OCI-LY3 (cell line): ENCODE measurements at regions not wholly inside any gene's neighbourhood (a gene's known extent, or its start where the extent isn't known, plus 50 kb on each side); places are given as distances from the start of the nearest gene placed in this dataset.

Experiments used
- H2AFZ ChIP-seq: fragments of 200-600, 300-600 bp; shearing (Covaris generic); 2 replicates; pipeline ENCODE4 v1.6.0; 2014; ENCODE audit warnings: antibody characterized with exemption, low read depth, low read length
- H3K27ac ChIP-seq: fragments of 200-600, 300-600 bp; sonication (generic); 2 replicates; pipeline ENCODE4 v1.5.1; 2014; ENCODE audit warnings: mild to moderate bottlenecking, low read length, moderate library complexity, mixed read lengths
- H3K27me3 ChIP-seq: fragments of 200-600, 300-600 bp; sonication (generic); 2 replicates; pipeline ENCODE4 v1.6.1; 2014; ENCODE audit warnings: low read depth, low read length, mixed read lengths
- H3K36me3 ChIP-seq: fragments of 200-600, 300-600 bp; sonication (generic); replicated peaks from 2 replicates; pipeline ENCODE3; 2014; ENCODE audit warnings: low read depth, low read length, mixed read lengths
- H3K4me1 ChIP-seq: fragments of 300-600, 200-600 bp; sonication (generic); 2 replicates; pipeline ENCODE4 v1.6.1; 2014; ENCODE audit warnings: low read length, mixed read lengths
- H3K4me2 ChIP-seq: fragments of 200-600, 300-600 bp; sonication (generic); 2 replicates; pipeline ENCODE4 v1.6.1; 2014; ENCODE audit warnings: low read length, mixed read lengths
- H3K4me3 ChIP-seq: fragments of 300-600, 200-600 bp; sonication (generic); 2 replicates; pipeline ENCODE4 v1.5.1; 2014; ENCODE audit warnings: antibody characterized with exemption, mild to moderate bottlenecking, low read length, moderate library complexity
- H3K79me2 ChIP-seq: fragments of 300-600, 200-600 bp; shearing (Covaris generic); 2 replicates; pipeline ENCODE4 v1.6.1; 2014; ENCODE audit warnings: mild to moderate bottlenecking, low read length, mixed read lengths
- H3K9ac ChIP-seq: fragments of 300-600, 200-600 bp; shearing (Covaris generic); 2 replicates; pipeline ENCODE4 v1.6.0; 2014; ENCODE audit warnings: mild to moderate bottlenecking, low read length, moderate library complexity
- H3K9me3 ChIP-seq: fragments of 200-600, 300-600 bp; shearing (Covaris generic); 2 replicates; pipeline ENCODE4 v1.6.1; 2014; ENCODE audit warnings: low read length, mixed read lengths; ENCODE audit not compliant: insufficient read depth
- H4K20me1 ChIP-seq: fragments of 200-600, 300-600 bp; sonication (generic); 2 replicates; pipeline ENCODE4 v1.6.1; 2016; ENCODE audit warnings: low read length, mixed read lengths; ENCODE audit not compliant: insufficient read depth
- EZH2phosphoT487 ChIP-seq: fragments of 200-600 bp; shearing (Covaris generic); IDR thresholded peaks from 2 replicates; pipeline ENCODE4 v1.6.1; 2018; ENCODE audit warnings: antibody characterized with exemption, mixed run types, low read depth
- TF ChIP-seq, protein P1 (sequence below): fragments of 200-600, 300-600 bp; sonication (generic); IDR thresholded peaks from 2 replicates; pipeline ENCODE4 v1.5.1; 2014; ENCODE audit warnings: antibody characterized with exemption, low read length, low read depth

- Histone ChIP-seq H3K27ac (no peak overlapping the region), H3K9me3 (no peaks in the 10 kb centered on the region), H3K36me3 (no peaks in the 10 kb centered on the region), H2AFZ (no peak overlapping the region), H3K27me3 (peaks cover 13% of the 10 kb centered on the region; the same call in 1 of the 2 replicates), H4K20me1 (no peaks in the 10 kb centered on the region), H3K4me3 (no peak overlapping the region), H3K4me2 (no peak overlapping the region), H3K9ac (no peak overlapping the region), H3K4me1 (0 out of 2 replicates have a peak, but pooled peaks cover 3% of the 10 kb centered on the region), H3K79me2 (no peaks in the 10 kb centered on the region)
- TF ChIP-seq EZH2phosphoT487 = no peak
- TF ChIP-seq, protein P1, sequence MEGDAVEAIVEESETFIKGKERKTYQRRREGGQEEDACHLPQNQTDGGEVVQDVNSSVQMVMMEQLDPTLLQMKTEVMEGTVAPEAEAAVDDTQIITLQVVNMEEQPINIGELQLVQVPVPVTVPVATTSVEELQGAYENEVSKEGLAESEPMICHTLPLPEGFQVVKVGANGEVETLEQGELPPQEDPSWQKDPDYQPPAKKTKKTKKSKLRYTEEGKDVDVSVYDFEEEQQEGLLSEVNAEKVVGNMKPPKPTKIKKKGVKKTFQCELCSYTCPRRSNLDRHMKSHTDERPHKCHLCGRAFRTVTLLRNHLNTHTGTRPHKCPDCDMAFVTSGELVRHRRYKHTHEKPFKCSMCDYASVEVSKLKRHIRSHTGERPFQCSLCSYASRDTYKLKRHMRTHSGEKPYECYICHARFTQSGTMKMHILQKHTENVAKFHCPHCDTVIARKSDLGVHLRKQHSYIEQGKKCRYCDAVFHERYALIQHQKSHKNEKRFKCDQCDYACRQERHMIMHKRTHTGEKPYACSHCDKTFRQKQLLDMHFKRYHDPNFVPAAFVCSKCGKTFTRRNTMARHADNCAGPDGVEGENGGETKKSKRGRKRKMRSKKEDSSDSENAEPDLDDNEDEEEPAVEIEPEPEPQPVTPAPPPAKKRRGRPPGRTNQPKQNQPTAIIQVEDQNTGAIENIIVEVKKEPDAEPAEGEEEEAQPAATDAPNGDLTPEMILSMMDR = no peak
Measured at GRCh38 chr6:44676826-44677433, 289.4 kb downstream of the CDC5L start.

DNA sequence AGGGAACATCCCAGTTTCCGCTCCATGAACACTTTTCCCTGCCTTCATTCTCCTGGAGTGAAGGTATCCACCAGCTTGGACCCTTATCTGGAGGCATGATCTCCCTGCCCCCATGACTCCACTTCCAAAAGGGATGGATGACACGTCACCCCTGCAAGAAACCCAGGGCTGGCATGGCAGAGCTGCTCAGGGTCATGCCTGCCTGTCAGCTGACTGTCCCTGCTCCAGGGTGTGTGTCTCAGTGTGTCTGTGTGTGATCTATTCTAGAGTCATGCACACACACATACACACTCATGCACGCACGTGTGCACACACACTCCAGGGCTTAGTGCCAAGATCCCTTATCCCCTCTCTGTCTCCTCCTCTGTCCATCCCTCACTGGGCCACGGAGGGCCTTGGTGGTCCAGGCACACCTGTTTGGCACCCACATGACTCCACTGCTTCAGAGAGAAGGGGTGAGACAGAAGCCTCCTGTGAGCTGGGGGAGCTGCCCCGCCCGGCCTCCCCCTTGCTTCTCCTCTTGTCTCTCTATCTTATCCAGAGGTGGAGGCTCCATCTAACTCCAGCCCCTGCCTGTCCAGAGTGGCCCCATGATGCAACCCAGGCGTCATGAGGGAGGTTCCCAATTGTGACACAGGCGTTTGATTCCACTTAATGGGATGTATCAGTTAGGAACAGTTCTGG is 290.9 kb downstream of the CDC5L start:
- Histone ChIP-seq H3K27ac (no peak overlapping the region), H3K9me3 (no peaks in the 10 kb centered on the region), H4K20me1 (no peaks in the 10 kb centered on the region)

GRCh38 chr6:44679438-44680201 is 292.1 kb downstream of the CDC5L start:
- 0 out of 2 replicates have a peak, but pooled peaks cover 3% of the 10 kb centered on the region for H3K4me1 ChIP-seq

More for the DNA sequence above, 290.9 kb downstream of the CDC5L start:
- H3K79me2 ChIP-seq = no peaks in the 10 kb centered on the region
- no peak overlapping the region for H3K4me2 ChIP-seq
- H3K36me3 ChIP-seq = no peaks in the 10 kb centered on the region
- peaks cover 7% of the 10 kb centered on the region; the same call in 1 of the 2 replicates for H3K27me3 ChIP-seq
- no peak overlapping the region for H3K4me3 ChIP-seq
- H3K9ac ChIP-seq = no peak overlapping the region
- H3K4me1 ChIP-seq = 0 out of 2 replicates have a peak, but pooled peaks cover 3% of the 10 kb centered on the region
- H2AFZ ChIP-seq = no peak overlapping the region
- TF ChIP-seq, protein P1 = no peak
- no peak for TF ChIP-seq EZH2phosphoT487

More at GRCh38 chr6:44679438-44680201, 292.1 kb downstream of the CDC5L start:
- no peaks in the 10 kb centered on the region for H3K36me3 ChIP-seq
- no peak overlapping the region for H3K27ac ChIP-seq
- no peak overlapping the region for H3K4me2 ChIP-seq
- H4K20me1 ChIP-seq = no peaks in the 10 kb centered on the region
- H2AFZ ChIP-seq = no peak overlapping the region
- TF ChIP-seq, protein P1 = no peak
- no peak for TF ChIP-seq EZH2phosphoT487
- H3K9ac ChIP-seq = no peak overlapping the region
- 0 out of 2 replicates have a peak, but pooled peaks cover 4% of the 10 kb centered on the region for H3K27me3 ChIP-seq
- no peaks in the 10 kb centered on the region for H3K79me2 ChIP-seq
- no peaks in the 10 kb centered on the region for H3K9me3 ChIP-seq
- H3K4me3 ChIP-seq = no peak overlapping the region
